GM12891 (cell line): ENCODE measurements at regions not wholly inside any gene's neighbourhood (a gene's known extent, or its start where the extent isn't known, plus 50 kb on each side); places are given as distances from the start of the nearest gene placed in this dataset.

Source experiments
- POLR2A ChIP-seq: IDR thresholded peaks from 2 replicates; pipeline ENCODE4 v1.6.1; 2011; ENCODE audit warnings: low read depth, low read length, control low read depth
- POLR2AphosphoS5 ChIP-seq: IDR thresholded peaks from 2 replicates; pipeline ENCODE4 v1.6.1; 2011; ENCODE audit warnings: low read depth, low read length, control low read depth

- TF ChIP-seq POLR2AphosphoS5 (no peak), POLR2A (no peak)
Observed at GRCh38 chr1:157272264-157272663, 134.1 kb upstream of the ETV3 start.
